ENCODE measurements at regions not wholly inside any gene's neighbourhood (a gene's known extent, or its start where the extent isn't known, plus 50 kb on each side); places are given as distances from the start of the nearest gene placed in this dataset.

- DNase-seq, result no peak
Measured at GRCh38 chr15:97652700-97653167, 307.8 kb upstream of the ARRDC4 start.

GRCh38 chr15:97653896-97654295, 306.6 kb upstream of the ARRDC4 start:
- no peak for DNase-seq

GRCh38 chr15:97654481-97655076, 305.9 kb upstream of the ARRDC4 start:
- DNase-seq, result no peak

GRCh38 chr15:97661796-97662195, 298.7 kb upstream of the ARRDC4 start:
- DNase-seq, result no peak

GRCh38 chr15:97672586-97672985, 287.9 kb upstream of the ARRDC4 start:
- no peak for DNase-seq

GRCh38 chr15:97678656-97679055, 281.8 kb upstream of the ARRDC4 start:
- DNase-seq, result no peak

GRCh38 chr15:97679106-97679688, 281.3 kb upstream of the ARRDC4 start:
- no peak for DNase-seq

- no peak for DNase-seq
Measured at GRCh38 chr15:97680606-97681220, 279.8 kb upstream of the ARRDC4 start.

GRCh38 chr15:97683831-97684230, 276.7 kb upstream of the ARRDC4 start:
- no peak for DNase-seq

GRCh38 chr15:97684249-97684648, 276.3 kb upstream of the ARRDC4 start:
- no peak for DNase-seq

- no peak for DNase-seq
Measured at GRCh38 chr15:97686324-97686723, 274.2 kb upstream of the ARRDC4 start.

GRCh38 chr15:97687654-97688053, 272.8 kb upstream of the ARRDC4 start:
- DNase-seq, result no peak

- DNase-seq, result no peak
Measured at GRCh38 chr15:97688177-97688576, 272.3 kb upstream of the ARRDC4 start.

GRCh38 chr15:97688886-97689285, 271.6 kb upstream of the ARRDC4 start:
- DNase-seq, result no peak

- DNase-seq, result no peak
Measured at GRCh38 chr15:97691078-97691477, 269.4 kb upstream of the ARRDC4 start.

- no peak for DNase-seq
Measured at GRCh38 chr15:97691799-97692198, 268.7 kb upstream of the ARRDC4 start.

- DNase-seq, result no peak
Measured at GRCh38 chr15:97692301-97693015, 268.0 kb upstream of the ARRDC4 start.

GRCh38 chr15:97694456-97694855, 266.0 kb upstream of the ARRDC4 start:
- DNase-seq, result no peak

GRCh38 chr15:97703400-97703799, 257.1 kb upstream of the ARRDC4 start:
- no peak for DNase-seq

GRCh38 chr15:97706059-97706458, 254.4 kb upstream of the ARRDC4 start:
- no peak for DNase-seq

GRCh38 chr15:97708252-97708651, 252.3 kb upstream of the ARRDC4 start:
- DNase-seq, result no peak

- DNase-seq, result no peak
Measured at GRCh38 chr15:97712530-97712929, 248.0 kb upstream of the ARRDC4 start.

- no peak for DNase-seq
Measured at GRCh38 chr15:97717806-97718205, 242.7 kb upstream of the ARRDC4 start.

- DNase-seq, result no peak
Measured at GRCh38 chr15:97718509-97718908, 242.0 kb upstream of the ARRDC4 start.
